ENCODE measurements at regions not wholly inside any gene's neighbourhood (a gene's known extent, or its start where the extent isn't known, plus 50 kb on each side); places are given as distances from the start of the nearest gene placed in this dataset.

DNA sequence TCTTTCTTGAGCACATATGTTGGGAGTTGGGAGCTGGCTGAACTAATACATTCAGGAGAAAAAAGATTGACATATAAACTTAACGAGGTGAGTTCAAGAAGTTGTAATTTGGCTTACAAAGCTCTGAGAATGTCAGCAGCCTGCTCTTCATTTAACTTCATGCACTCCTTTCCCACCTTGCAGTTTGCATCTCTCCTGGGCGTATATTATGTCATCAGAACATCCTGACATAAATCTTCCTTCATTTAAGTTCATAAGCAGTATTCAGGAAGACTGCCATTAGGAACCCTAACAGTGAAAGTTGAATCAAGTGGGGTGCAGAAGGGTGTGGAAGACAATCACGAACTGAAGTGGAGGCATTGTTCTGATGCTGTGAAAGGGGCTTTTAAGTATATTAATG is 288.1 kb downstream of the ARPP21 start:
- no peak for DNase-seq (ENCODE audit: low read depth)
- CTCF ChIA-PET, result no interaction called here
- no peaks in the 10 kb centered on the region for H3K36me3 ChIP-seq (ENCODE audit: control insufficient read depth, insufficient read depth, low read length)
- TF ChIP-seq, protein P1, sequence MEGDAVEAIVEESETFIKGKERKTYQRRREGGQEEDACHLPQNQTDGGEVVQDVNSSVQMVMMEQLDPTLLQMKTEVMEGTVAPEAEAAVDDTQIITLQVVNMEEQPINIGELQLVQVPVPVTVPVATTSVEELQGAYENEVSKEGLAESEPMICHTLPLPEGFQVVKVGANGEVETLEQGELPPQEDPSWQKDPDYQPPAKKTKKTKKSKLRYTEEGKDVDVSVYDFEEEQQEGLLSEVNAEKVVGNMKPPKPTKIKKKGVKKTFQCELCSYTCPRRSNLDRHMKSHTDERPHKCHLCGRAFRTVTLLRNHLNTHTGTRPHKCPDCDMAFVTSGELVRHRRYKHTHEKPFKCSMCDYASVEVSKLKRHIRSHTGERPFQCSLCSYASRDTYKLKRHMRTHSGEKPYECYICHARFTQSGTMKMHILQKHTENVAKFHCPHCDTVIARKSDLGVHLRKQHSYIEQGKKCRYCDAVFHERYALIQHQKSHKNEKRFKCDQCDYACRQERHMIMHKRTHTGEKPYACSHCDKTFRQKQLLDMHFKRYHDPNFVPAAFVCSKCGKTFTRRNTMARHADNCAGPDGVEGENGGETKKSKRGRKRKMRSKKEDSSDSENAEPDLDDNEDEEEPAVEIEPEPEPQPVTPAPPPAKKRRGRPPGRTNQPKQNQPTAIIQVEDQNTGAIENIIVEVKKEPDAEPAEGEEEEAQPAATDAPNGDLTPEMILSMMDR (IDR thresholded peaks at IDR 0.05; ENCODE audit: insufficient read depth, low read depth, low read length), result no peak
- POLR2A ChIA-PET, result no interaction called here
- H3K4me3 ChIP-seq (ENCODE audit: low read depth, low read length), result no peak overlapping the region
- H3K27me3 ChIP-seq (ENCODE audit: control insufficient read depth, insufficient read depth, low read length), result no peaks in the 10 kb centered on the region

DNA sequence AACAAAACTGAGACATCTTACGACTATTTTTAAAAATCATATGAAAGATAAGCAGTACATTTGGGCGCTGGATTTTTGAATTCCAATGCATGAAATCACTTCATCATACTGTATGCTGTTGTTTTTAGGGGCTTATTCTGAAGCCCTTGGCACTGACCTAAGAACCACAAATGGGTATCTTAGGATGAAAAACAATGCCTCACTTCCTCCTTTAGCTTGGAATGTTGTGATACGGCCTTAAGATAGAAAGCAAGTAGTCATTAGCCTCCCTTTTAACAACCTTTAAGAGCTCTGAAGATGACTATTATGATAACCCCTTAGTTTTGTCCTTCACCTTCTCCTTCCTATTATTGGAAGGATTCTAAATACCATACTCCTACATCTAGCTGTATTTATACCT is 289.8 kb downstream of the ARPP21 start:
- DNase-seq (ENCODE audit: low read depth), result no peak
- POLR2A ChIA-PET, result no interaction called here

DNA sequence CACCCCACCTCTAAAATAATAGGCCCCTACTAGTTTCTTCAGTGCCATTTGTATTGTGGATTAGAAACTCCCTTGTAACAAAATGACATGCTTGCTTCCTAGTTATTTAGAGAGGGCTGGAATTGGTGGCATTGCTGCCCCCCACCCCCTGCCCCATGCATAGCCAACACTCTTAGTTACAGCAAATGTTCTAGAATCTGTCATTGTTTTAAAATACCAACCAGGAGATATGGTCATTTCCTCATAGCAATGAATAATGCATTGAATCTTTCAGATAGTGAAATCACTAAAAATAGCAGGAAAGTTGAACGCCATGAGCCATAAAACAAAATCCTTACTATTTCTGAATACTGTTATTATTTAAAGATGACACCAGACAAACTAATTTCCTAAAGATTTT is 292.5 kb downstream of the ARPP21 start:
- no peaks in the 10 kb centered on the region for H3K27me3 ChIP-seq (ENCODE audit: control insufficient read depth, insufficient read depth, low read length)
- no peak overlapping the region for H3K4me3 ChIP-seq (ENCODE audit: low read depth, low read length)
- no peaks in the 10 kb centered on the region for H3K36me3 ChIP-seq (ENCODE audit: control insufficient read depth, insufficient read depth, low read length)
- ChIA-PET POLR2A (no interaction called here), CTCF (no interaction called here)
- TF ChIP-seq, protein P1 (IDR thresholded peaks at IDR 0.05; ENCODE audit: insufficient read depth, low read depth, low read length), result no peak
- no peak for DNase-seq (ENCODE audit: low read depth)

More for the DNA sequence above, 289.8 kb downstream of the ARPP21 start:
- H3K27me3 ChIP-seq (ENCODE audit: control insufficient read depth, insufficient read depth, low read length), result no peaks in the 10 kb centered on the region
- H3K36me3 ChIP-seq (ENCODE audit: control insufficient read depth, insufficient read depth, low read length), result no peaks in the 10 kb centered on the region
- H3K4me3 ChIP-seq (ENCODE audit: low read depth, low read length), result no peak overlapping the region
- TF ChIP-seq, protein P1 (IDR thresholded peaks at IDR 0.05; ENCODE audit: insufficient read depth, low read depth, low read length), result no peak
- CTCF ChIA-PET, result no interaction called here

DNA sequence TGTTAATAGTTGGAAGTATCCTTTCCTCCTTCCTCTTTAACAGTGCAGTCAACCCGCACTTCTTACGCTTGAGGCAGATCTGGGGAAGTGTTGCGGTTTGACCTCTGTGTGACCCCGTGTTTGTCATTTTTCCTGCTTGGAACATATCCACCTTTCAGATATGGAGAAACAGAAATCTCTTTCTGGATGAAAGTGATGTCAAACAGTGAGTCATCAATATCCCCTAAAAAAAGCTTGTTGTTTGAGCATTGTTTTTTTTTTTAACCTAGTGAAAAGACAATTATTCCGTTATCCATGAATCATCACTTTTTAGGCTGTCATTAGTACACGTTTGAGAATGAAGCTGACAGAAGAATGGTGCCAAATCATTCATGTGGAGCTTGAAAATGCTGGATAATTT is 293.7 kb downstream of the ARPP21 start:
- H3K36me3 ChIP-seq (ENCODE audit: control insufficient read depth, insufficient read depth, low read length), result no peaks in the 10 kb centered on the region
- TF ChIP-seq, protein P1 (IDR thresholded peaks at IDR 0.05; ENCODE audit: insufficient read depth, low read depth, low read length), result no peak
- no peak overlapping the region for H3K4me3 ChIP-seq (ENCODE audit: low read depth, low read length)
- H3K27me3 ChIP-seq (ENCODE audit: control insufficient read depth, insufficient read depth, low read length), result no peaks in the 10 kb centered on the region
- ChIA-PET POLR2A (no interaction called here), CTCF (interaction anchor here (1.7 kb wide), 1 partner anchor 9 kb away, joined by 3 read pairs; no protein-coding TSS in a partner anchor)
- DNase-seq (ENCODE audit: low read depth), result peak; percentile 57

DNA sequence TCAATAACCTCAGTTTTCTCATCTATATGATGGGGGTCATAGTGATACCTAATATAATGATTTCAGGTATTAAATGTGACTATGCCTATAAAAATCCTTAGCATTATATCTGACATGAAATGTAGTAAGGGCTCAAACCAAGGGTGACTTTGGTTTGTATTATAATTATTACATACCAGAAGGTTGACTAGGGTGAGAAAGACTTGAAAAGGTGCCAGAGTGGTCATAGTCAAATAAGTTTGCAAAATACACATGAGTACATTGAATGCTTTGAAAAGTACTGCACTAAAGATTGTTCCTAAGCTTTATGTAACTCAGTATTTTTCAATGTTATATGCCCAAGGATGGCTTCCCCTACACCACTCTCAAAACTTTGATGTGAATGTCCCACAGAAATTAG is 297.2 kb downstream of the ARPP21 start:
- DNase-seq (ENCODE audit: low read depth), result no peak
- Histone ChIP-seq H3K36me3 (ENCODE audit: control insufficient read depth, insufficient read depth, low read length) (no peaks in the 10 kb centered on the region), H3K4me3 (ENCODE audit: low read depth, low read length) (no peak overlapping the region), H3K27me3 (ENCODE audit: control insufficient read depth, insufficient read depth, low read length) (no peaks in the 10 kb centered on the region)
- ChIA-PET POLR2A (no interaction called here), CTCF (no interaction called here)
- TF ChIP-seq, protein P1 (IDR thresholded peaks at IDR 0.05; ENCODE audit: insufficient read depth, low read depth, low read length), result no peak
